Stimulated activated CD8-positive, alpha-beta memory T cell treated with anti-CD3 and anti-CD28 coated beads, Interleukin-4, amount 100 ng/mL, for 1 hour (primary cell): ENCODE measurements at regions not wholly inside any gene's neighbourhood (a gene's known extent, or its start where the extent isn't known, plus 50 kb on each side); places are given as distances from the start of the nearest gene placed in this dataset.
"Not testable (repeated sequence)": the region's sequence is repeated elsewhere in the genome, so short reads cannot be mapped to it uniquely, and the experiment has no call there.

Experiments
- DNase-seq, 2 donors: peaks; one replicate each; pipeline ENCODE4 v3.0.0-alpha.2; 2020; ENCODE audit warnings: low read depth in 2 of 2, low spot score in 1 of 2

DNA sequence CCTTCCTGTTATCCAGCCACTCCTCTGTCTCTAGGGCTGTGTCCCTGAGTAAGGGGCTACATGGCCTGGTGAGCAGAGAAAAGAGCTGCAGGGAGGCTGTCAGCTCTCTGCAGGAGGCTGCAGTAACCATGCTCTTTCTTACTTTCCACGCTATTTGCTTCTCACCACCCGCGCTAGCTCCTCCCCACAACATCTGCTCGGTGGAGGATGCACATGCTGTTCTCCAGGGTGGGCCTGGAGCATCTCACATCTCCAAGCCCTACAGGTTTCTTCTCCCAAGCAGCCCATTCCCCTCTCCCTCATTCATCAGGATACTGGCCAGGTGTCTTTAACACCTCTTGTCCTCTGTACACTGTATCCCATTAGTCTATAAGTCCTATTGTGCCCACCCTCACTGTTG, 103.8 kb downstream of the IER5 start:
- DNase-seq = no peak

- DNase-seq = no peak
Observed at GRCh38 chr1:181202986-181203555, 114.6 kb downstream of the IER5 start.

- DNase-seq = no peak
Observed at GRCh38 chr1:181204530-181204929, 116.0 kb downstream of the IER5 start.

- no peak for DNase-seq
Observed at GRCh38 chr1:181205901-181206300, 117.4 kb downstream of the IER5 start.

DNA sequence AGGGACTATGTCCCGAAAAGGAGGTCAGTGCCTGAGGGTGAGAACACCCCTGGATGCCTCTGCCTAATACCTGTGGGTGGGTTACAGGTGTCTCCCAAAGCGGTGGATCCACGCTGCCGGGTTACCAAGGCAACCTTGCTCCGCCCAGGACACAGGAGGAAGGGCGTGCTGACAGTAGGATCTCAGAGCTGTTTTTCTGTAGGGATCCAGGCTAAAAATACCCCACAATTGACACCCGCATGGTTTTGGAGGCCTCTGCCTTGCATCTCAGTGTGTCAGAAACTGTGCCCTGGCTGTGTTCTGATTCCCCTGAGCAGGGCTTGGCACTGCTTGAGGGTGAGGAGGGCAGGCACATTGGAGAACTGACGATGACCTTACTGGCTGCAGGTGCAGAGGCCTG, 118.0 kb downstream of the IER5 start:
- no peak for DNase-seq

DNA sequence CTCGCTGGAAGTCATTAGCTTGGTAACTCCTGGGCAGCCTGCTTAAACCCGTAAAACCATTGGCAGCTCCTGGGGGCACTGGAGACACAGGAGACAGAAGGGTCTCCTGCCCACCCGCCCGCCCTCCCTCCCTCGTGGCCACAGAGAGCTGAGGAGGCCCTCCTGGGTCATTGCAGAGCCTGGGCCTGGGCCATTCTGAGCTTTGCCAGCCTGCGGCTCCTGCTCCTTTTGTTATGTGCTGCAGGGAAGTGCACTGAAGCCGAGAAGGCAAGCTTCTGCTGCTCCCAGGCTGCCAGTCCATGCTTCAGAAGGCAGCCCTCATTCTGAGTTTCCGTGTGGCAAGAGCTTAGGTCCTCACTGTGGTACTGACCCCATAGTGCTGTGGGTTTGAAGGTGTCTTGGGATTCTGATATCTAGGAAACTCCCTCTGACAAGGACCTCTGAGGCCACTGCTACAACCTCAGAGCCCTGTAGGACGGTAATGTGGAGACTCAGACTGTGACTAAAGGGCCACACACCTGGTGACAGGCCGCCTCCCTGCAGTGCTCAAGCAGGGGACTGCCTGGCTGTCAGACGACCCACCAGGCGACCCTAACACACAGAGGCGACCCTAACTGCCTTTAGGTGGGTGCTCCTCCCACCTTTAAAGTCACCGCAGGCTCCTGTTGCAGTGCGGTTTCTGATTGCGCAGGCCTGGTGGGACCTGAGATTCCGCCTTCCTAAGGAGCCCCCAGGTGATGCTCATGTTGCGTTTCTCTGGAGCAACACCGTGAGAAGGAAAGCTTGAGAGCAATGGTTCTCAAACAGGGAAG, 118.7 kb downstream of the IER5 start:
- DNase-seq = no peak

DNA sequence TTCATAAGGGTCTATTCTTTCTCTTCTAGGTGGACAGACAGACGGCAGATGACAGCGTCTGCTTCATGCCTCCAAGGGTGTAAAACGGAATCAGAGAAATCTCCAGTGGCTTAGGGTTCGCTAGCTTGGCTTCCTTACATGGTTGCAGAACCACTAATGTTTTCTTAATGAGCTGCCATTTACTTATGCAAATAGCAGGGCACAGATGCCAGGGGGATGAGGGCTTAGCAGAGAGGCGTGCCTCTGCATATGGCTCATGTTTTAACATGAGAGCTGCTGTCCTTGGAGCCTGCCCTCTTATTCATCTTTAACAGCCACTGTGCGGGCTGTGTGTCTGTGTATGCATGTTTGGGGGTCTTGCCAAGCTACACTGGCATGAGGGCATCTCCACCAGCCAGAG, 119.6 kb downstream of the IER5 start:
- no peak for DNase-seq

- DNase-seq = no peak
Observed at GRCh38 chr1:181208967-181209366, 120.5 kb downstream of the IER5 start.

DNA sequence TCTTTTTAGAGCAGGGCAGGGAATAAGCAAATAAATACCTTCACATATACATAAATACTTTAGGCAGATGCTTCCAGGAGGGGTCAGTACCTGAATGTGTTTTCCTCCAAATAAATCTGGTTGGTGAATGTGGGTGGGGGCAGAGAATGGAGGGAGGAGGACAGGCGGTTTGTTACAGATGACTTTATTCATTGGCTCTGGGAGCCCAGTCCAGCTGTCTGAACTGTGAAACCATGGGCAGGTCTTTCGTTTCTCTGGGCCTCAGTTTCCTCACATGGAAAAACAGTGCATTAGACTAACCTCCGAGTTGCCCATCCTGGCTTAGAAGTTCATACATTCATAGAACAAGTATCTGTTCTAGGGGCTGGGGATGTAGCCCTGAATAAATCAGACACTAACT, 124.6 kb downstream of the IER5 start:
- DNase-seq = no peak

- DNase-seq = no peak
Observed at GRCh38 chr1:181216591-181216994, 128.1 kb downstream of the IER5 start.

DNA sequence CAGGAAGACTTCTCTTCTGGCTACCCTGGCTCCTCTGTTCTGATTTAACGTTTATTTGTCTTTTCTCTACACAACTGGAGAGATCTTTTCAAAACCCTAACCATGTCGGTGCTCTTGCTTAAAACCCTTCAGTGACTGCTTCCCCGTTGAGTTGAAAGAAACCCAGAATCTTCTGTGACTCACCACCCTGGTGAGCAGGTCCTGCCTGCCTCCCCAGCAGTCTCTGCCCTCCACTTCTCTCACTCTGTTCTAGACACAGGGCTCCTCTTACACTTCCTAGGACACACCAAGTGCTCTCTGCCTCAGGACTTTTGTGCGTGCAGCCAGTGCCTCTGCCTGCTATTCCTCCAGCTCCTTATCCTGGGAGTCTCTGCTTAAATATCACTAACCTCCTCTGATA, 131.4 kb downstream of the IER5 start:
- no peak for DNase-seq

GRCh38 chr1:181221078-181221477, 132.6 kb downstream of the IER5 start:
- no peak for DNase-seq

- no peak for DNase-seq
Observed at GRCh38 chr1:181222972-181223505, 134.5 kb downstream of the IER5 start.

- not testable (repeated sequence) for DNase-seq
Observed at GRCh38 chr1:181226728-181227127, 138.2 kb downstream of the IER5 start.

DNA sequence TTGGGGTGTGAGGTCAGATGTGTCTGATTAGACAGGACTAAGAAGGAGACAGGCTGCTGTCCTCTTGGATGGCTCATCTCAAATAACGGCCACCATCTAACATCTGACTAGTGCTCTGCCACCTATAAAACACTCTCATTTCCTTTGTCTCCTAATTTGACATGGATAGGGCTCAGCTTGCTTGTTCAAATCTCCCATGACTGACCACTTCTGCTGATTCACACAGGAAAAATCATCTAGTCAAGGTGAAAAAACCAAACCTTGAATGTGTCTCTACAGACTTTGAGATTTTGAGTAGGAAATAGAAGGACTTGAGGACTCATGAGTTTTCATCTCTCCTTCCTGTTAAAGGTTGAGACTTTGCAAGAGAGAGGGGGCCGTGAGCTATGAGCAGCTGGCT, 150.6 kb downstream of the IER5 start:
- no peak for DNase-seq

DNA sequence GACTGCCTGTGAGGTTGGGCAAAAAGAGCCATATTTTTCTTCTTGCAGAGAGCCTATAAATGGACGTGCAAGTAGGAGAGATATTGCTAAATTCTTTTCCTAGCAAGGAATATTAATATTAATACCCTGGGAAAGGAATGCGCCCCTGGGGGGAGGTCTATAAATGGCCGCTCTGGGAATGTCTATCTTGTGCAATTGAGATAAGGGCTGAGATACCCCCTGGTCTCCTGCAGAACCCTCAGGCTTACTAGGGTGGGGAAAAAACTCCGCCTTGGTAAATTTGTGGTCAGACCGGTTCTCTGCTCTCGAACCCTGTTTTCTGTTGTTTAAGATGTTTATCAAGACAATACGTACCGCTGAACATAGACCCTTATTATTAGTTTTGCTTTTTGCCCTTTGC, 157.8 kb downstream of the IER5 start:
- not testable (repeated sequence) for DNase-seq

- DNase-seq = not testable (repeated sequence)
Observed at GRCh38 chr1:181248361-181248760, 159.9 kb downstream of the IER5 start.

GRCh38 chr1:181249186-181249585, 160.7 kb downstream of the IER5 start:
- no peak for DNase-seq

DNA sequence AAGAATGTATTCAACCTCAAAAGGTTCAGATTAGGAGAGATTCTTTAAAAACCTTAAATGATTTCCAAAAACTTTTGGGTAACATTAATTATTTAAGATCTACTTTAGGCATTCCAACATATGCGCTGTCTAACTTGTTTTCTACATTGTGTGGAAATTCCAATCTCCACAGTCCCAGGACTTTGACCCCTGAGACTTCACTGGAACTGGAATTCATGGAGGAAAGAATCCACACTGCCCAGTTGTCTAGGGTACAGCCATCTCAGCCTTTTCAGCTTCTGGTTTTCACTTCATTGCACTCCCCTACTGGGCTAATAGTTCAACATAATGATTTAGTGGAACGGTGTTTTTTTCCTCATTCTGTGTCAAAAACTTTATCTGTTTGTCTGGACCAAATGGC, 161.5 kb downstream of the IER5 start:
- no peak for DNase-seq

DNA sequence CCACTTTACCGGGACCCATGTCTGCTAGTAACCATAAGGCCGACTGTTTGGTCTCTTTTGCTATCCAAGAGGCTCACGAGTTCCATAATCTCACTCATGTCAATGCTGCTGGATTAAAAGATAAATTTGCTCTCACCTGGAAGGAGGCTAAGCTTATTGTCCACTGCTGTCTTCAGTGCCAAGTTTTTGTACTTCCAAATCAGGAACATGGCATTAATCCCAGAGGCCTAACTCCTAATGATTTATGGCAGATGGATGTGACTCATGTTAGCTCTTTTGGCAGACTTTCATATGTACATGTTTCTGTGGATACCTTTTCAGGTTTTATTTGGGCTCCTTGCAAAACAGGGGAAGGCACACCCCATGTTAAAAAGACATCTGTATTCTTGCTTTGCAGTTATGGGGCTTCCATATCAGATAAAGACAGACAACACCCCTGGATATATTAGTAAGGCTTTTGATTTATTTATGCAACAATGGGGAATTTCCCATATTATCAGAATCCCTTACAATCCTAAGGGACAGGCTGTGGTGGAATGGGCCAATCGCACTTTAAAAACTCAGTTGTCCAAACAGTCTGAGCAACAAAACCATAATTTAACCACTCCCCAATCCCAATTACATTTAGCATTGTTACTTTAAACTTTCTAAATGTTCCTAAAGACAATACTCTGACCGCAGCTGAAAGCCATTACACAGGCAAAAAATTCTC, 162.7 kb downstream of the IER5 start:
- no peak for DNase-seq

- no peak for DNase-seq
Observed at GRCh38 chr1:181251713-181252075, 163.2 kb downstream of the IER5 start.

DNA sequence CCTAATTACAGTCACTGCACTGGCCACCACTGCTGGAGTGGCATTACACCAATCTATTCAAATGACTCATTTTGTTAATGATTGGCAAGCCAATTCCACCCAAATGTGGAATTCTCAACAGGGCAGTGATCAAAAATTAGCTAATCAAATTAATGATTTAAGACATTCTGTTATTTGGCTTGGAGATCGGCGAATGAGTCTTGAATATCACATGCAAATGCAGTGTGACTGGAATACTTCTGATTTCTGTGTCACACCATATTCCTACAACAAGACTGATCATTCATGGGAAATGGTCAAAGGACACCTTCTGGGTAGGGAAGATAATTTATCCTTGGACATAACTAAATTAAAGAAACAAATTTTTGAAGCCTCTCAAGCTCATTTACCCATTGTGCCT, 165.1 kb downstream of the IER5 start:
- not testable (repeated sequence) for DNase-seq
